Ishikawa (cell line): ENCODE measurements at regions not wholly inside any gene's neighbourhood (a gene's known extent, or its start where the extent isn't known, plus 50 kb on each side); places are given as distances from the start of the nearest gene placed in this dataset.

Experiments
- CEBPB ChIP-seq: IDR thresholded peaks from 2 replicates; pipeline ENCODE4 v1.6.1; 2012
- CREB1 ChIP-seq: IDR thresholded peaks from 2 replicates; pipeline ENCODE4 v1.6.1; 2012; ENCODE audit warnings: low read depth
- EGR1 ChIP-seq: IDR thresholded peaks from 2 replicates; pipeline ENCODE4 v1.6.1; 2012
- EP300 ChIP-seq: IDR thresholded peaks from 2 replicates; pipeline ENCODE4 v1.6.1; 2012; ENCODE audit warnings: borderline replicate concordance
- NFIC ChIP-seq: IDR thresholded peaks from 2 replicates; pipeline ENCODE4 v1.6.1; 2012
- RAD21 ChIP-seq: IDR thresholded peaks from 2 replicates; pipeline ENCODE4 v1.6.1; 2012; ENCODE audit warnings: low read depth
- TAF1 ChIP-seq: IDR thresholded peaks from 2 replicates; pipeline ENCODE4 v1.6.1; 2012; ENCODE audit warnings: low read depth, mild to moderate bottlenecking
- TCF12 ChIP-seq: IDR thresholded peaks from 2 replicates; pipeline ENCODE4 v1.6.1; 2012; ENCODE audit warnings: low read depth
- TEAD4 ChIP-seq: IDR thresholded peaks from 2 replicates; pipeline ENCODE4 v1.6.1; 2012
- YY1 ChIP-seq: IDR thresholded peaks from 2 replicates; pipeline ENCODE4 v1.6.1; 2012; ENCODE audit warnings: low read depth
- TF ChIP-seq, protein P1 (sequence below): IDR thresholded peaks from 2 replicates; pipeline ENCODE4 v1.6.1; 2012; ENCODE audit warnings: low read depth, mild to moderate bottlenecking
- TF ChIP-seq, protein P2 (sequence below): IDR thresholded peaks from 2 replicates; pipeline ENCODE4 v1.6.1; 2012
- TF ChIP-seq, protein P3 (sequence below): IDR thresholded peaks from 2 replicates; pipeline ENCODE4 v1.6.1; 2012

- TF ChIP-seq, protein P1, sequence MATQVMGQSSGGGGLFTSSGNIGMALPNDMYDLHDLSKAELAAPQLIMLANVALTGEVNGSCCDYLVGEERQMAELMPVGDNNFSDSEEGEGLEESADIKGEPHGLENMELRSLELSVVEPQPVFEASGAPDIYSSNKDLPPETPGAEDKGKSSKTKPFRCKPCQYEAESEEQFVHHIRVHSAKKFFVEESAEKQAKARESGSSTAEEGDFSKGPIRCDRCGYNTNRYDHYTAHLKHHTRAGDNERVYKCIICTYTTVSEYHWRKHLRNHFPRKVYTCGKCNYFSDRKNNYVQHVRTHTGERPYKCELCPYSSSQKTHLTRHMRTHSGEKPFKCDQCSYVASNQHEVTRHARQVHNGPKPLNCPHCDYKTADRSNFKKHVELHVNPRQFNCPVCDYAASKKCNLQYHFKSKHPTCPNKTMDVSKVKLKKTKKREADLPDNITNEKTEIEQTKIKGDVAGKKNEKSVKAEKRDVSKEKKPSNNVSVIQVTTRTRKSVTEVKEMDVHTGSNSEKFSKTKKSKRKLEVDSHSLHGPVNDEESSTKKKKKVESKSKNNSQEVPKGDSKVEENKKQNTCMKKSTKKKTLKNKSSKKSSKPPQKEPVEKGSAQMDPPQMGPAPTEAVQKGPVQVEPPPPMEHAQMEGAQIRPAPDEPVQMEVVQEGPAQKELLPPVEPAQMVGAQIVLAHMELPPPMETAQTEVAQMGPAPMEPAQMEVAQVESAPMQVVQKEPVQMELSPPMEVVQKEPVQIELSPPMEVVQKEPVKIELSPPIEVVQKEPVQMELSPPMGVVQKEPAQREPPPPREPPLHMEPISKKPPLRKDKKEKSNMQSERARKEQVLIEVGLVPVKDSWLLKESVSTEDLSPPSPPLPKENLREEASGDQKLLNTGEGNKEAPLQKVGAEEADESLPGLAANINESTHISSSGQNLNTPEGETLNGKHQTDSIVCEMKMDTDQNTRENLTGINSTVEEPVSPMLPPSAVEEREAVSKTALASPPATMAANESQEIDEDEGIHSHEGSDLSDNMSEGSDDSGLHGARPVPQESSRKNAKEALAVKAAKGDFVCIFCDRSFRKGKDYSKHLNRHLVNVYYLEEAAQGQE = no peak
- TF ChIP-seq CEBPB (no peak), NFIC (no peak), RAD21 (no peak), TCF12 (no peak), TEAD4 (no peak), YY1 (no peak), TAF1 (no peak), EGR1 (no peak), EP300 (no peak), CREB1 (no peak)
- TF ChIP-seq, protein P2, sequence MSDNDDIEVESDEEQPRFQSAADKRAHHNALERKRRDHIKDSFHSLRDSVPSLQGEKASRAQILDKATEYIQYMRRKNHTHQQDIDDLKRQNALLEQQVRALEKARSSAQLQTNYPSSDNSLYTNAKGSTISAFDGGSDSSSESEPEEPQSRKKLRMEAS = no peak
- TF ChIP-seq, protein P3, sequence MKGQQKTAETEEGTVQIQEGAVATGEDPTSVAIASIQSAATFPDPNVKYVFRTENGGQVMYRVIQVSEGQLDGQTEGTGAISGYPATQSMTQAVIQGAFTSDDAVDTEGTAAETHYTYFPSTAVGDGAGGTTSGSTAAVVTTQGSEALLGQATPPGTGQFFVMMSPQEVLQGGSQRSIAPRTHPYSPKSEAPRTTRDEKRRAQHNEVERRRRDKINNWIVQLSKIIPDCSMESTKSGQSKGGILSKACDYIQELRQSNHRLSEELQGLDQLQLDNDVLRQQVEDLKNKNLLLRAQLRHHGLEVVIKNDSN = no peak
Observed at GRCh38 chr18:30765247-30765646, 277.3 kb downstream of the DSC3 start.
